ENCODE measurements at regions not wholly inside any gene's neighbourhood (a gene's known extent, or its start where the extent isn't known, plus 50 kb on each side); places are given as distances from the start of the nearest gene placed in this dataset.

- Histone ChIP-seq H3K27me3 (peaks cover 0 to 11% (median 0%) of the 10 kb centered on the region in 4 donors), H3K4me1 (peaks cover 0 to 9% (median 0%) of the 10 kb centered on the region in 3 donors), H3K9me3 (no peaks in the 10 kb centered on the region), H3K27ac (no peak overlapping the region), H3K36me3 (no peaks in the 10 kb centered on the region), H3K4me3 (no peak overlapping the region)
- DNase-seq, result no peak
- WGBS, 2 donors, result 34 to 37% methylated on average over 10 of the region's 10 CpGs
- TF ChIP-seq CTCF (IDR thresholded peaks at IDR 0.05), result no peak
- TF ChIP-seq POLR2A (IDR thresholded peaks at IDR 0.05), result no peak
- intact Hi-C loops (cut with DNase I), result no loop called here
Observed at GRCh38 chr22:47776329-47776728, 1013.9 kb downstream of the TBC1D22A start.

GRCh38 chr22:47775686-47776085 lies 1013.2 kb downstream of the TBC1D22A start:
- Histone ChIP-seq H3K27me3 (peaks cover 0 to 11% (median 0%) of the 10 kb centered on the region in 4 donors), H3K9me3 (no peaks in the 10 kb centered on the region), H3K4me1 (peaks cover 0 to 9% (median 0%) of the 10 kb centered on the region in 3 donors), H3K27ac (no peak overlapping the region), H3K4me3 (no peak overlapping the region), H3K36me3 (no peaks in the 10 kb centered on the region)
- no peak for TF ChIP-seq CTCF (IDR thresholded peaks at IDR 0.05)
- no peak for TF ChIP-seq POLR2A (IDR thresholded peaks at IDR 0.05)
- WGBS, 2 donors, result 14 to 21% methylated on average over 4 of the region's 4 CpGs
- DNase-seq, result no peak
- intact Hi-C loops (cut with DNase I), result no loop called here

GRCh38 chr22:47775191-47775590 lies 1012.7 kb downstream of the TBC1D22A start:
- TF ChIP-seq POLR2A (IDR thresholded peaks at IDR 0.05) (no peak), CTCF (IDR thresholded peaks at IDR 0.05) (no peak)

GRCh38 chr22:47773635-47774034 lies 1011.2 kb downstream of the TBC1D22A start:
- WGBS, 2 donors, result 53 to 57% methylated on average over 2 of the region's 2 CpGs
- Histone ChIP-seq H3K36me3 (no peaks in the 10 kb centered on the region), H3K9me3 (no peaks in the 10 kb centered on the region), H3K4me1 (peaks cover 0 to 9% (median 0%) of the 10 kb centered on the region in 3 donors), H3K4me3 (no peak overlapping the region), H3K27ac (no peak overlapping the region), H3K27me3 (peaks cover 0 to 3% (median 0%) of the 10 kb centered on the region in 4 donors)
- TF ChIP-seq POLR2A (IDR thresholded peaks at IDR 0.05) (no peak), CTCF (IDR thresholded peaks at IDR 0.05) (no peak)
- intact Hi-C loops (cut with DNase I), result no loop called here
- DNase-seq, result no peak

More at GRCh38 chr22:47775191-47775590, 1012.7 kb downstream of the TBC1D22A start:
- H3K36me3 ChIP-seq, result no peaks in the 10 kb centered on the region
- no peak for DNase-seq
- H3K9me3 ChIP-seq, result no peaks in the 10 kb centered on the region
- 66 to 69% methylated on average over 4 of the region's 4 CpGs for WGBS, 2 donors
- intact Hi-C loops (cut with DNase I), result no loop called here
- peaks cover 0 to 9% (median 0%) of the 10 kb centered on the region in 3 donors for H3K4me1 ChIP-seq
- H3K4me3 ChIP-seq, result no peak overlapping the region
- no peak overlapping the region for H3K27ac ChIP-seq
- peaks cover 0 to 11% (median 0%) of the 10 kb centered on the region in 4 donors for H3K27me3 ChIP-seq

- Histone ChIP-seq H3K9me3 (no peaks in the 10 kb centered on the region), H3K36me3 (no peaks in the 10 kb centered on the region), H3K4me3 (no peak overlapping the region), H3K4me1 (peaks cover 0 to 9% (median 0%) of the 10 kb centered on the region in 3 donors), H3K27ac (no peak overlapping the region), H3K27me3 (peaks cover 0 to 3% (median 0%) of the 10 kb centered on the region in 4 donors)
- DNase-seq, result no peak
- intact Hi-C loops (cut with DNase I), result no loop called here
- TF ChIP-seq POLR2A (IDR thresholded peaks at IDR 0.05), result no peak
- no peak for TF ChIP-seq CTCF (IDR thresholded peaks at IDR 0.05)
- WGBS, 2 donors, result 76 to 83% methylated on average over 3 of the region's 3 CpGs
Observed at GRCh38 chr22:47772864-47773263, 1010.4 kb downstream of the TBC1D22A start.

Data from esophagus squamous epithelium (tissue), 5 donors.